ENCODE measurements at regions not wholly inside any gene's neighbourhood (a gene's known extent, or its start where the extent isn't known, plus 50 kb on each side); places are given as distances from the start of the nearest gene placed in this dataset.

GRCh38 chr2:175624785-175625184 is 377.3 kb downstream of the LNPK start:
- no peaks in the 10 kb centered on the region for H3K4me1 ChIP-seq
- no peak overlapping the region for H3K27ac ChIP-seq
- DNase-seq (no peak), ATAC-seq (ENCODE audit: low FRiP score in 2 of 2) (no peak)
- H3K4me3 ChIP-seq, result no peak overlapping the region
- H3K9me3 ChIP-seq, result no peaks in the 10 kb centered on the region
- TF ChIP-seq EP300 (IDR thresholded peaks at IDR 0.05) (no peak), POLR2AphosphoS5 (IDR thresholded peaks at IDR 0.05) (no peak), POLR2A (IDR thresholded peaks at IDR 0.05) (no peak)
- TF ChIP-seq, protein P1, sequence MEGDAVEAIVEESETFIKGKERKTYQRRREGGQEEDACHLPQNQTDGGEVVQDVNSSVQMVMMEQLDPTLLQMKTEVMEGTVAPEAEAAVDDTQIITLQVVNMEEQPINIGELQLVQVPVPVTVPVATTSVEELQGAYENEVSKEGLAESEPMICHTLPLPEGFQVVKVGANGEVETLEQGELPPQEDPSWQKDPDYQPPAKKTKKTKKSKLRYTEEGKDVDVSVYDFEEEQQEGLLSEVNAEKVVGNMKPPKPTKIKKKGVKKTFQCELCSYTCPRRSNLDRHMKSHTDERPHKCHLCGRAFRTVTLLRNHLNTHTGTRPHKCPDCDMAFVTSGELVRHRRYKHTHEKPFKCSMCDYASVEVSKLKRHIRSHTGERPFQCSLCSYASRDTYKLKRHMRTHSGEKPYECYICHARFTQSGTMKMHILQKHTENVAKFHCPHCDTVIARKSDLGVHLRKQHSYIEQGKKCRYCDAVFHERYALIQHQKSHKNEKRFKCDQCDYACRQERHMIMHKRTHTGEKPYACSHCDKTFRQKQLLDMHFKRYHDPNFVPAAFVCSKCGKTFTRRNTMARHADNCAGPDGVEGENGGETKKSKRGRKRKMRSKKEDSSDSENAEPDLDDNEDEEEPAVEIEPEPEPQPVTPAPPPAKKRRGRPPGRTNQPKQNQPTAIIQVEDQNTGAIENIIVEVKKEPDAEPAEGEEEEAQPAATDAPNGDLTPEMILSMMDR (IDR thresholded peaks at IDR 0.05), result no peak
- 57 to 67% methylated on average over 5 of the region's 5 CpGs for WGBS, 2 donors
- H3K27me3 ChIP-seq, result no peaks in the 10 kb centered on the region
- H3K36me3 ChIP-seq, result no peaks in the 10 kb centered on the region

DNA sequence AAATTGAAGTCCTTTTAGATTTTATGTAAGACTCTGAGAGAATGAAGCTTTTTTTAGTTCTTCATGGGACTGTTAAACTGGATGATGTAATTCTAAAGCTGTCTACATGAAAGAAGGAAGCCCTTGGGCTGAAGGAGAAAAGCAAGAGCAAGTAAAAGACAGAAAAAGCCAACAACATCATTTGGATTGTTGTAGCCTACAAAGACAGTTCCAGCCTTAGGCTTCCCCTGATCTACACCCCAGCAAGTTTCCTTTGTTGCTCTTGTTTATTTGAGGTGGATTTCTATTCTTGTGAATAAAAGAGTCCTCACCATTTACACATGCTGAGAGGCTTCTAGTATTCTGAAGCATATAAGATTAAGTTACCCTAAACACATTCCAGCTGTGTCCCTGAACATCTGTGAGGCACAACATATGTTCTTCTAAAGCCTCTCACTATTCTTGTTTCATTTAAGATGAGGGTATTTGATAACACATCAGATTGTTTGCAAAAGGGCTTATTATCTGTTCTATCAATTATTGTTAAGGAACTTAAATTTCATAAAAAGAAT is 377.8 kb downstream of the LNPK start:
- no peak overlapping the region for H3K27ac ChIP-seq
- H3K9me3 ChIP-seq, result no peaks in the 10 kb centered on the region
- no peak overlapping the region for H3K4me3 ChIP-seq
- TF ChIP-seq EP300 (IDR thresholded peaks at IDR 0.05) (no peak), POLR2AphosphoS5 (IDR thresholded peaks at IDR 0.05) (no peak), POLR2A (IDR thresholded peaks at IDR 0.05) (no peak)
- TF ChIP-seq, protein P1 (IDR thresholded peaks at IDR 0.05), result no peak
- no peaks in the 10 kb centered on the region for H3K27me3 ChIP-seq
- ATAC-seq (ENCODE audit: low FRiP score in 2 of 2) (no peak), DNase-seq (no peak)
- no peaks in the 10 kb centered on the region for H3K36me3 ChIP-seq
- no peaks in the 10 kb centered on the region for H3K4me1 ChIP-seq

GRCh38 chr2:175621821-175622220 is 380.2 kb downstream of the LNPK start:
- TF ChIP-seq, protein P1 (IDR thresholded peaks at IDR 0.05), result no peak
- TF ChIP-seq EP300 (IDR thresholded peaks at IDR 0.05), result no peak
- TF ChIP-seq POLR2AphosphoS5 (IDR thresholded peaks at IDR 0.05), result no peak
- TF ChIP-seq POLR2A (IDR thresholded peaks at IDR 0.05), result no peak
- DNase-seq (no peak), ATAC-seq (ENCODE audit: low FRiP score in 2 of 2) (no peak)
- WGBS, 2 donors, result 84 to 98% methylated on average over 2 of the region's 2 CpGs
- H3K36me3 ChIP-seq, result no peaks in the 10 kb centered on the region
- H3K4me1 ChIP-seq, result no peaks in the 10 kb centered on the region
- no peak overlapping the region for H3K27ac ChIP-seq
- no peaks in the 10 kb centered on the region for H3K9me3 ChIP-seq
- H3K27me3 ChIP-seq, result no peaks in the 10 kb centered on the region
- no peak overlapping the region for H3K4me3 ChIP-seq

DNA sequence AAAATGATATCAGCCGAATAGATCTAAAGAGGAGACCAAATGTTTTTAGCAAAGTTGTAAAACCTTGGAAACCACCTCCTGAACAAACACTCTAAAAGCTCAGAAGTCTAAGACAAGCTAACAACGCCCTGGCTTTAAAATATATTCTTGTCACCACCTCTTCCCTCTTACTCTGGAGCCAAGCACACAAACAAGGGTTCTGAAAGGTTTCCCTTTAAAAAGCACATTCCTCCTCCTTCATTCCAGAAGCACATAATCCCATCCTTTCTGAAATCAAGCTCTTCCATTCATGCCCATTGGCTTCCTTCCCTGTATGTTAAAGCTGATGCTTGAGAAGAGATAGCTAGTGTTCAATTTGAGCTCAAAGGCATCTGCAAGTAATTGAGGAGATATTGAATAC is 382.0 kb downstream of the LNPK start:
- no peak overlapping the region for H3K27ac ChIP-seq
- TF ChIP-seq, protein P1 (IDR thresholded peaks at IDR 0.05), result no peak
- no peak for DNase-seq
- H3K36me3 ChIP-seq, result no peaks in the 10 kb centered on the region
- ATAC-seq (ENCODE audit: low FRiP score in 2 of 2), result no peak
- no peak overlapping the region for H3K4me3 ChIP-seq
- 31 to 65% methylated on average over 2 of the region's 2 CpGs for WGBS, 2 donors
- H3K9me3 ChIP-seq, result no peaks in the 10 kb centered on the region
- H3K4me1 ChIP-seq, result no peaks in the 10 kb centered on the region
- H3K27me3 ChIP-seq, result no peaks in the 10 kb centered on the region

- DNase-seq (no peak), ATAC-seq (ENCODE audit: low FRiP score in 2 of 2) (no peak)
- WGBS, 2 donors, result 60 to 67% methylated on average over 2 of the region's 2 CpGs
- TF ChIP-seq POLR2AphosphoS5 (IDR thresholded peaks at IDR 0.05) (no peak), EP300 (IDR thresholded peaks at IDR 0.05) (no peak), POLR2A (IDR thresholded peaks at IDR 0.05) (no peak)
- TF ChIP-seq, protein P1 (IDR thresholded peaks at IDR 0.05), result no peak
- Histone ChIP-seq H3K36me3 (no peaks in the 10 kb centered on the region), H3K27ac (no peak overlapping the region), H3K9me3 (no peaks in the 10 kb centered on the region), H3K4me1 (no peaks in the 10 kb centered on the region), H3K4me3 (no peak overlapping the region), H3K27me3 (no peaks in the 10 kb centered on the region)
Observed at GRCh38 chr2:175619179-175620045, 382.7 kb downstream of the LNPK start.
